Endothelial cell (in vitro differentiated cells): ENCODE measurements at regions not wholly inside any gene's neighbourhood (a gene's known extent, or its start where the extent isn't known, plus 50 kb on each side); places are given as distances from the start of the nearest gene placed in this dataset.
"Not testable (repeated sequence)": the region's sequence is repeated elsewhere in the genome, so short reads cannot be mapped to it uniquely, and the experiment has no call there.

Source experiments
- DNase-seq: peaks from one replicate; pipeline ENCODE4 v3.0.0; 2021; ENCODE audit warnings: low spot score
- H3K27ac Mint-ChIP-seq: one replicate; pipeline ENCODE4 v1.8.0; 2021; ENCODE audit warnings: mixed read lengths, inconsistent platforms; ENCODE audit not compliant: unreplicated experiment
- H3K27me3 Mint-ChIP-seq: one replicate; pipeline ENCODE4 v1.8.0; 2021; ENCODE audit warnings: mild to moderate bottlenecking, moderate library complexity, mixed read lengths, inconsistent platforms; ENCODE audit not compliant: unreplicated experiment
- H3K36me3 Mint-ChIP-seq: one replicate; pipeline ENCODE4 v1.8.0; 2021; ENCODE audit warnings: mild to moderate bottlenecking, low read depth, mixed read lengths, inconsistent platforms; ENCODE audit not compliant: unreplicated experiment
- H3K4me1 Mint-ChIP-seq: one replicate; pipeline ENCODE4 v1.8.0; 2021; ENCODE audit warnings: mild to moderate bottlenecking, mixed read lengths, inconsistent platforms; ENCODE audit not compliant: unreplicated experiment
- H3K4me3 Mint-ChIP-seq: one replicate; pipeline ENCODE4 v1.8.0; 2021; ENCODE audit warnings: mild to moderate bottlenecking, mixed read lengths, inconsistent platforms; ENCODE audit not compliant: unreplicated experiment
- H3K9me3 Mint-ChIP-seq: one replicate; pipeline ENCODE4 v1.8.0; 2021; ENCODE audit warnings: mixed read lengths, inconsistent platforms; ENCODE audit not compliant: unreplicated experiment

DNA sequence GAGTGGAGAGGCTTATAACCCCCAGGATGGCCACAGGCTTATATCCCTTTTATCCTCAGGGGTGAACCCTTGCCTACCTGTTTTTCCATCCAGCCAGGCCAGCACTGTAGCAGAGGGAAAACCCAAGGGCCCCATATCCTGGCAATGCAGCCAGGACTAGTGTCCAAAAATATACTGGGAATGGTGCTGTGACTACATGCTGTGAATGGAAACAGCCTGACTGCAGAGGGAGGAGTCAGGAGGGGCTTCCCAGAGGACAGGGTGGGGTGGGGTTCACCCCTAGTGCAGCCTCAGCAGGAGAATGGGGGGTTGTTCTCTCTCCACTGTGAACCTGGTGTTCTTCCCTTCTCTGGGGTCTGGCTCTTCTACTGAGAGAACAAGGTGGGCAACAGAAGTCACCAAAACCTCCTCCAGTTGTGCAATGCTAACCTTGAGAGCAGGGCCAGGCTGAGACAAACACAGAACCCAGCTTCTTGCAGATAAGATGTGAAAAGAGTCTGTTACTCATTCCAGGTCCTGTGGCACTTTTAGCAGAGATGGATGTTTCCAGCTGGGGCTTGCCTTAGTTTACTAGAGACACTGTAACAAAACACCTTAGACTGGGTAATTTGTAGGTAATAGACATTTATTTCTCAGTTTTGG lies 198.2 kb upstream of the PLGLB2 start:
- H3K27ac Mint-ChIP-seq, DNase-seq: not testable (repeated sequence)

DNA sequence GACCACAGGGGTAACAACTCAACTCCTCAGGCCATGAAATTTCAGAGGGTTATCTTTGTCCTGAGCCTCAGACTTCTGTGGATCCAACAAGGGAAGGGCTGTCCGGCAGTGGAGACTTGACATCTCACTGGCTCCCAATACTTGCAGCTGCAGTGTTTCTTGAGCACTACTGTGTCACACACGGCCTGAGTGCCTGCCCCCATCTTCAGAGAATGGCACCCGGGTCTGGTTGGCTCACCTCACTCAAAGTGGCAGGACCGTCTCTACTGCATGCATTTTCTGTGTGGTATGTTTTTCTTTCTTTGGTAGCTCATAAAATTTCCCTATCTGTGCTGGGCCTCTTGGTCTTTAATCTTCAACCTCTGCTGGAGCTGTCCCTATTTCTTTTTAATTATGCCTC lies 193.2 kb upstream of the PLGLB2 start:
- not testable (repeated sequence) for H3K4me3 Mint-ChIP-seq, H3K27ac Mint-ChIP-seq, H3K36me3 Mint-ChIP-seq, H3K4me1 Mint-ChIP-seq, H3K9me3 Mint-ChIP-seq, DNase-seq, H3K27me3 Mint-ChIP-seq

More for the DNA sequence above, 198.2 kb upstream of the PLGLB2 start:
- H3K4me1 Mint-ChIP-seq, H3K27me3 Mint-ChIP-seq, H3K9me3 Mint-ChIP-seq, H3K36me3 Mint-ChIP-seq, H3K4me3 Mint-ChIP-seq: not testable (repeated sequence)

DNA sequence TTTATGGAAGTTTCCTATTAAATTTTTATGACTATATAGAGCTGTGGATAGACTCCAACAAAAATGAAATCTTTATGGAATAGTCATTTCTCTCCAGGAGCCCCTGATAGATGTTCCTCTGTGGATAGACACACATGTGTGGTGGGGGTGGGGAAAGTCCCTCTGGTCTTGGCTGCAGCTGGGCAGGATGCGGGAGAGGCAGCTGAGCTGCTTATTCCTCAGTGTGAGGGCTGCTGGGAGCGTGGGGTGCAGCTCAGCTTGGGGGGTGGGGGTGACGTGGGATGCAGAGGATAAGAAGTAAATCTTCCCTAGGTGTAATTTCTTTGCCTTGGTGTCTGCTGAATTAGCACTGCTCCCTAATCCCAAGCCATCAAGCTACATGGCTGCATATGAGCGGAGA lies 192.8 kb upstream of the PLGLB2 start:
- H3K4me3 Mint-ChIP-seq, H3K9me3 Mint-ChIP-seq, H3K36me3 Mint-ChIP-seq, DNase-seq, H3K27ac Mint-ChIP-seq, H3K4me1 Mint-ChIP-seq, H3K27me3 Mint-ChIP-seq: not testable (repeated sequence)

DNA sequence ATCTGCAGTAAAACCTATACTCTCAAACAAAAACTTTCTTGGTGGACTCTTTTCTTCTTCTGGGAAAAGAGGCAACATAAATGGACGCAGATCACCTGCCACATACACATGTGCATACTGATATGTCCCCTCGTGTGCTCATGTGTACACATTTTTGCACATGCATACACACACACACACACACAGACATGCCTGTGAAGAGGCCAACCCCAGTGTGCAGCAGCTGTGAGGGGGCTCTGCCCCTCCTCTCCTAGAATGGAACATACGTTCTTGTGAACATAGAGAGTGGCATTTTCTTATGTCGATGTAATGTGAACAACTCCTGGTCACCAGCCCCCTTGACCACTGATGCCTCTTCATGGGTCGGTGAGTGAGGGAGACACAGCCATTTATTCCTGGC lies 188.9 kb upstream of the PLGLB2 start:
- H3K4me1 Mint-ChIP-seq, H3K4me3 Mint-ChIP-seq, DNase-seq, H3K9me3 Mint-ChIP-seq, H3K36me3 Mint-ChIP-seq, H3K27me3 Mint-ChIP-seq, H3K27ac Mint-ChIP-seq: not testable (repeated sequence)

DNA sequence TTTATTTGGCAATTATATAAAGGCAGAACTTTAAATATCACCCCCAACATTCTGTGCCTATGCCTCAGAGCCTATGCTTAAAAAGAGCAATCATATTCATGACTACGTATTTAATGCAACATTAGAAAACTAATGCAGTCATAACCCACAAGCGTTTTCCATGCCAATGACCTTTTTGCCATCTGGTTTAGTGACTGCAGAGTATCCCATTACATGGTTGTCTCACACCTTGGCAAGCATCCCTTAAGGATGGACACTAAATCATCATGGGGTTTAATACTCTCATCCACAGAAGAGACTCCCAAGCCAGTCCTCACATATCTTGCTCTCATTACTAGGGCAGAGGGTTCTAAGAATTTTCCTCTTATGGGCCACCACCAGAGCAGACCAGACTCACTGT lies 188.2 kb upstream of the PLGLB2 start:
- not testable (repeated sequence) for H3K4me3 Mint-ChIP-seq, H3K36me3 Mint-ChIP-seq, DNase-seq, H3K9me3 Mint-ChIP-seq, H3K27me3 Mint-ChIP-seq, H3K4me1 Mint-ChIP-seq, H3K27ac Mint-ChIP-seq

DNA sequence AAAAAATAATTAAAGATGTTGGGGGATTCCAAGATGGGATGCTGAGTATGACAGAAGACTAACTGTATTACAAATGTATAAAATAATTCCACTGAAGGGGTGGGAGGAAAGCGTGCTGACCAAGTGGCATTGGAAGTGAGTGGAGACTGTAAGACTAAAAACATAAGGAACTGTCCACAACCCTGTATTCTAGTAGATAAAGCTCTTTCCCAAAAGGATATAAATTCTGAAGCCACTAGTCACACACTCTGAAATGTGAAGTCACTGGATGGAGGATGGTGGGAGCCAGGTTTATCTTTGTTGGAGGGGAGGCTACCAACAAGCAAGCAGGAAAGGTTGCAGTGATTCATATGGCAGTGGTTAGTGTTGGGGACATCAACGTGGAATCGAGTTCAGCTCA lies 182.8 kb upstream of the PLGLB2 start:
- not testable (repeated sequence) for H3K27me3 Mint-ChIP-seq, H3K9me3 Mint-ChIP-seq, H3K27ac Mint-ChIP-seq, H3K4me3 Mint-ChIP-seq, DNase-seq, H3K36me3 Mint-ChIP-seq, H3K4me1 Mint-ChIP-seq

DNA sequence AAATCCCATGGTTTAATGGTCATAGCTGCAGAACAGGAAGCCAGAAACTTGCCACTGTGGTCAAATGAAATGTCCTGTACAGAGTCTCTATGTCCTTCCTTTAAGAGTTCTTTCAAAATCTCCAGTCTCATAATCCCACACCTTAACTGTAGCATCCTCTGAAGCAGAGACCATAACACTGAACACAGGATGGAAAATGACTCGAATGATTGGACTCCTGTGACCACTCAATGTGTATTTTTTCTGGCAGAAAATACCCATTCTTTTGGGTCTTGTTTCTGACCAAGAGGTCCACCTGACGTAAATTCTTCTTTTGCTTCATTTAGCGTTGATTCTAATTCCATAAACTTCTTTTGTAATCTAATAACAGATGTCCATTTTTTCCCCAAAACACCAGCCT lies 181.4 kb upstream of the PLGLB2 start:
- not testable (repeated sequence) for H3K4me1 Mint-ChIP-seq, H3K36me3 Mint-ChIP-seq, H3K27ac Mint-ChIP-seq, H3K27me3 Mint-ChIP-seq, H3K9me3 Mint-ChIP-seq, DNase-seq, H3K4me3 Mint-ChIP-seq

DNA sequence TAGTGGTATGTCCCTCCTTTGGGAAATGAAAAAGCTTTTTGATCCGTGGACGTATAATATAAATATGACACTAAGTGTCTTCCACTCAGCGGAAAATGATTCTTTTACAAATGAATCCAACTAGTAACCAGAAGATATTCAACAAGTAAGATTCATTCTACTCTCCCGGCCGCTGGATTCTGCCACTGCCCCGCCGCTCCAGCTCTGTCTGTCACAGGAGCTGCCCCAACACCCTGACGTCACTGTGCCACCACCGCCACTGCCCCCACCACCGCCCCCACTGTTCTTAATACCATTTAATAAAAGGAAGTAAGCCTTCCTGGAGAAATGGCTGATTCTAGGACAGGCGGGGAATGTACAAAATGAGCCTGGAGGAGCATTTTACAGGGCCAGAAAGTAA lies 180.8 kb upstream of the PLGLB2 start:
- not testable (repeated sequence) for H3K4me1 Mint-ChIP-seq, H3K9me3 Mint-ChIP-seq, H3K36me3 Mint-ChIP-seq, H3K27me3 Mint-ChIP-seq, H3K27ac Mint-ChIP-seq, DNase-seq, H3K4me3 Mint-ChIP-seq

DNA sequence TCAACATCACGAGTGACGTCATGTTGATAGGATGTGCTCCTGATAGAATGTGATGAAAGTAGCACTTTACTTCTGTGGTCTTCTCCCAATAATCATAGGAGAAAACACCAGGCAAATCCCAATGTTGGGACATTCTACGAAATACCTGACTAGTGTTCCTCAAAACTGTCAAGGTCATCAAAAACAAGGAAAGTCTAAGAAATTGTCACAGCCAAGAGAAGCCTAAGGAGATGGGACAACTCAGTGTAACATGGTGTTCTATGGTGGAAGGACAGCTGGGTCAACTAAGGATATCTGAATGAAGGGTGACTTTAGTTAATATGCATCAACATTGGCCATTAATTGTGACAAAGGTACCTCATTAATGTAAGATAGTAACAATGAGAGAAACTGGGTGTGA lies 180.0 kb upstream of the PLGLB2 start:
- H3K27me3 Mint-ChIP-seq, DNase-seq, H3K4me1 Mint-ChIP-seq, H3K27ac Mint-ChIP-seq, H3K36me3 Mint-ChIP-seq, H3K9me3 Mint-ChIP-seq, H3K4me3 Mint-ChIP-seq: not testable (repeated sequence)

DNA sequence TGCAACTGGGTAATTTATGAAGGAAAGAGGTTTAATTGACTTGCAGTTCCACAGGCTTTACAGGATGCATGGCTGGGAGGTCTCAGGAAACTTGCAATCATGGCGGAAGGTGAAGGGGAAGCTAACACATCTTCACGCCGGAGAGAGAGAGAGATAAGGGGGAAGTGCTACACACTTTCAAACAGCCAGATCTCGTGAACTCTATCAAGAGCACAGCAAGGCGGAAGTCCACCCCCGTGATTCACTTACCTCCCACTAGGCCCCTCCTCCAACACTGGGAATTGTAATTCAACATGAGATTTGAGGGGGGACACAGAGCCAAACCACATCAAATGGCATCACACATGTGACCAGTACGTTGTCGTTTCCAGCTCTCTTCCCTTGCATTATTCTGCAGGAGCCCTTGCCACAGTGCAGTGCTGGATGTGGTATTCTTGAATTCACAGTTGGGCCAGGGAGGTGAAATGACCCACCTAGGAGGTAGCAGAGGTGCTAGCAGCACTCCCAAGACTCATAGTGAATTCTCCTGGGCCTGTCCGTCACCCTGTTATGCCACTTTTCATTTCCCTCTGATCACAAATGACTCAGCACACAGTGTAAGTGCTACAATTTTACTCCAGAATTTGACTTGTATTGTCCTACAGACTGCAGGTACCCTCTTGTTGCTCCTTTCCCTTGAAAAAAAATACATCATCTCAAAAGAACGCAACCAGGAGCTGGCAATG lies 179.2 kb upstream of the PLGLB2 start:
- not testable (repeated sequence) for DNase-seq, H3K9me3 Mint-ChIP-seq, H3K27ac Mint-ChIP-seq, H3K36me3 Mint-ChIP-seq, H3K4me1 Mint-ChIP-seq, H3K27me3 Mint-ChIP-seq, H3K4me3 Mint-ChIP-seq

DNA sequence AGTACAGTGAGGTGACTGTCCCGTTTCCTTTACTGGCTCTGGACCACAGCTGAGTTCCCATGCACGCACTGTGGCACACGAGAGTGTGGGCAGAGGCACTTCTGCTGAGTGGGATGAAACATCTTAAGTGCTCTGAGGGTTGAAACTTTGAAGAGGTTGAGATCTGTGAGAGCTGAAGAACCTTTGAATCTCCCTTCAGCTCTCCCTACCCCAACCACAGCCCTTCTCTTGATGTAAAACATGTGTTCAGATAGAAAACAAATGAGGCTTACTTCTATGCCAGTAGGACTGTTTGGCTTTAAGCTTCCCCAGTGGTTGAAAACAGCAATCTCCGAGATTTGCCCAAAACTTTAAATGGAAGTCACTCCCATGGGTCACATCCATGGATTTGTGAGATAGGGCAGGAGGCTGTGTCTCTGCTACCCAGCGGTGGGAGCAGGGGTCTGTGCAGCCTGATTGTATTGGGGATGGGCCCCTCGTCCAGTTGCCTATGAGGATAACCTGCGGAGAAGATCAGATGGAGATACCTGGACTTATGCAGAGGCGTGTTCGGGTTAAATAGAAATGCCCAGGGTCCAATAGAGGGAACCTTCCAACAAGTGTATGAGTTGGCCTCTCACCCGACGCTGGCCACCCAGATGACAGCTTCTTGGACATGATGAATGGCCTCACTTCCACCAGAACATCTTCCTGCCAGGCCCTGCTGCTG lies 178.0 kb upstream of the PLGLB2 start:
- not testable (repeated sequence) for H3K4me3 Mint-ChIP-seq, H3K27me3 Mint-ChIP-seq, DNase-seq, H3K9me3 Mint-ChIP-seq, H3K27ac Mint-ChIP-seq, H3K36me3 Mint-ChIP-seq, H3K4me1 Mint-ChIP-seq

DNA sequence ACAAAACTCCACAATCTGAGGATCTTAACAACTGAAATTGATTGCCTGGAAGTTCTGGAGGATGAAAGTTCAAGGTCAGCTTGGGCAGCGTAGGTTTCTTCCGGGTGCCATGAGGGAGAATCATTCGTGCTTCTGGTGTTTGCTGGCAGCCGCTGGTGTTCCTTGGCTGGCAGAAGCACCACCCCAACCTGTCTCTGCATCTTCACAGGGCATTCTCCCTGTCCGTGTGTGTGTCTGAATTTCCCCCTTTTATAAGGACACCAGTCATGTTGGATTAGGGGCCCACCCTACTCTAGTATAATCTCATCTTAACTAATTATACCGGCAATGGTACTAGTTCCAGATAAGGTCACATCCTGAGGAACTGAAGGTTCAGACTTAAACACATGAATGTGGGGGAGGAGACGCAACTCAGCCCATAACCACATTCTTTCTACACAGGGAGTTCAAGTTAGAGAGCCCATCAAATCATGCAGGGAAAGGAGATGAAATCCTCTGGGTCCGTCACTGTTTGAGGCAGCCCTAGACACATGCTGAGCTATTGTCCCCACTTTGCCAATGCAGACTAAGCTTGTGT lies 175.9 kb upstream of the PLGLB2 start:
- H3K9me3 Mint-ChIP-seq, DNase-seq, H3K27me3 Mint-ChIP-seq, H3K36me3 Mint-ChIP-seq, H3K4me3 Mint-ChIP-seq, H3K27ac Mint-ChIP-seq, H3K4me1 Mint-ChIP-seq: not testable (repeated sequence)
